ENCODE measurements at regions not wholly inside any gene's neighbourhood (a gene's known extent, or its start where the extent isn't known, plus 50 kb on each side); places are given as distances from the start of the nearest gene placed in this dataset.

- no peak for TF ChIP-seq POLR2A (IDR thresholded peaks at IDR 0.05; ENCODE audit: low read length)
- no peak for TF ChIP-seq GATA1 (IDR thresholded peaks at IDR 0.05; ENCODE audit: low read depth, low read length)
These were observed 183.1 kb upstream of the MARCKS start for GRCh38 chr6:113674075-113674474.
